ENCODE measurements at regions not wholly inside any gene's neighbourhood (a gene's known extent, or its start where the extent isn't known, plus 50 kb on each side); places are given as distances from the start of the nearest gene placed in this dataset.

- no peak for TF ChIP-seq CTCF (IDR thresholded peaks at IDR 0.05)
- TF ChIP-seq POLR2A (IDR thresholded peaks at IDR 0.05) = no peak
- no peak for TF ChIP-seq POLR2AphosphoS5 (IDR thresholded peaks at IDR 0.05; ENCODE audit: insufficient read depth in 1 of 2, low read depth in 1 of 2)
These were observed 1688.5 kb downstream of the GRIK2 start for GRCh38 chr6:103081876-103082630.
